Testis (tissue), 2 donors: ENCODE measurements at regions not wholly inside any gene's neighbourhood (a gene's known extent, or its start where the extent isn't known, plus 50 kb on each side); places are given as distances from the start of the nearest gene placed in this dataset.

ENCODE experiments used
- CTCF ChIP-seq, 3 experiments: fragments of 450-650 bp in 2 of 3; fragments of 200-600 bp in 1 of 3; sonication (generic) in 1 of 3; IDR thresholded peaks; one replicate each; pipeline ENCODE4 v1.5.1; 2016 to 2019; ENCODE audit warnings: antibody characterized with exemption in 3 of 3, mild to moderate bottlenecking in 2 of 3, moderate library complexity in 1 of 3
- POLR2A ChIP-seq: fragments of 450-650 bp; IDR thresholded peaks from one replicate; pipeline ENCODE4 v1.6.1; 2017; ENCODE audit warnings: antibody characterized with exemption, mild to moderate bottlenecking, moderate library complexity

GRCh38 chr7:119232091-119232490 lies 1007.6 kb downstream of the ANKRD7 start:
- no peak for TF ChIP-seq CTCF (IDR thresholded peaks at IDR 0.05)
- TF ChIP-seq POLR2A = no peak
